ENCODE measurements at regions not wholly inside any gene's neighbourhood (a gene's known extent, or its start where the extent isn't known, plus 50 kb on each side); places are given as distances from the start of the nearest gene placed in this dataset.

GRCh38 chr7:25537662-25538375 is 309.5 kb upstream of the NPVF start:
- Histone ChIP-seq H3K27ac (no peak overlapping the region), H3K9me3 (no peaks in the 10 kb centered on the region), H3K4me1 (no peaks in the 10 kb centered on the region), H3K36me3 (no peaks in the 10 kb centered on the region), H3K4me3 (no peak overlapping the region), H3K27me3 (no peaks in the 10 kb centered on the region)
- TF ChIP-seq POLR2AphosphoS5 (IDR thresholded peaks at IDR 0.05), result no peak
- no peak for TF ChIP-seq POLR2A (IDR thresholded peaks at IDR 0.05)
- TF ChIP-seq CTCF (IDR thresholded peaks at IDR 0.05), result no peak
- no peak for DNase-seq (ENCODE audit: low spot score in 2 of 2)
- intact Hi-C loops (cut with DNase I; ENCODE audit: low total_unique reads), result no loop called here

- Histone ChIP-seq H3K4me1 (no peaks in the 10 kb centered on the region), H3K4me3 (no peak overlapping the region), H3K27me3 (peaks cover 0 to 8% of the 10 kb centered on the region in 2 donors), H3K9me3 (no peaks in the 10 kb centered on the region), H3K27ac (no peak overlapping the region), H3K36me3 (no peaks in the 10 kb centered on the region)
- no peak for DNase-seq (ENCODE audit: low spot score in 2 of 2)
- TF ChIP-seq POLR2AphosphoS5 (IDR thresholded peaks at IDR 0.05) (no peak), CTCF (IDR thresholded peaks at IDR 0.05) (no peak), POLR2A (IDR thresholded peaks at IDR 0.05) (no peak)
- intact Hi-C loops (cut with DNase I; ENCODE audit: low total_unique reads), result no loop called here
Observed at GRCh38 chr7:25541094-25541821, 313.0 kb upstream of the NPVF start.

GRCh38 chr7:25541877-25542276 is 313.6 kb upstream of the NPVF start:
- no peak overlapping the region for H3K4me3 ChIP-seq
- H3K4me1 ChIP-seq, result no peaks in the 10 kb centered on the region
- no peaks in the 10 kb centered on the region for H3K36me3 ChIP-seq
- H3K27ac ChIP-seq, result no peak overlapping the region
- intact Hi-C loops (cut with DNase I; ENCODE audit: low total_unique reads), result no loop called here
- DNase-seq (ENCODE audit: low spot score in 2 of 2), result no peak
- TF ChIP-seq CTCF (IDR thresholded peaks at IDR 0.05) (no peak), POLR2A (IDR thresholded peaks at IDR 0.05) (no peak), POLR2AphosphoS5 (IDR thresholded peaks at IDR 0.05) (no peak)
- no peaks in the 10 kb centered on the region for H3K9me3 ChIP-seq
- H3K27me3 ChIP-seq, result peaks cover 0 to 8% of the 10 kb centered on the region in 2 donors

GRCh38 chr7:25543210-25543609 is 314.9 kb upstream of the NPVF start:
- TF ChIP-seq CTCF (IDR thresholded peaks at IDR 0.05), result no peak
- no peak for TF ChIP-seq POLR2AphosphoS5 (IDR thresholded peaks at IDR 0.05)
- no peak for TF ChIP-seq POLR2A (IDR thresholded peaks at IDR 0.05)
- H3K36me3 ChIP-seq, result no peaks in the 10 kb centered on the region
- intact Hi-C loops (cut with DNase I; ENCODE audit: low total_unique reads), result no loop called here
- H3K4me3 ChIP-seq, result no peak overlapping the region
- H3K27me3 ChIP-seq, result peaks cover 0 to 8% of the 10 kb centered on the region in 2 donors
- H3K4me1 ChIP-seq, result no peaks in the 10 kb centered on the region
- no peaks in the 10 kb centered on the region for H3K9me3 ChIP-seq
- H3K27ac ChIP-seq, result no peak overlapping the region
- DNase-seq (ENCODE audit: low spot score in 2 of 2), result no peak

GRCh38 chr7:25543798-25544197 is 315.5 kb upstream of the NPVF start:
- Histone ChIP-seq H3K36me3 (no peaks in the 10 kb centered on the region), H3K4me1 (no peaks in the 10 kb centered on the region), H3K4me3 (no peak overlapping the region), H3K9me3 (no peaks in the 10 kb centered on the region), H3K27me3 (peaks cover 0 to 8% of the 10 kb centered on the region in 2 donors), H3K27ac (no peak overlapping the region)
- no peak for DNase-seq (ENCODE audit: low spot score in 2 of 2)
- intact Hi-C loops (cut with DNase I; ENCODE audit: low total_unique reads), result no loop called here
- no peak for TF ChIP-seq POLR2AphosphoS5 (IDR thresholded peaks at IDR 0.05)
- TF ChIP-seq CTCF (IDR thresholded peaks at IDR 0.05), result no peak
- no peak for TF ChIP-seq POLR2A (IDR thresholded peaks at IDR 0.05)

Measured in breast epithelium (tissue), 4 donors.